H1 (cell line): ENCODE measurements at regions not wholly inside any gene's neighbourhood (a gene's known extent, or its start where the extent isn't known, plus 50 kb on each side); places are given as distances from the start of the nearest gene placed in this dataset.

ENCODE experiments used
- CTCF ChIA-PET: fragments of 300-600 bp; sonication (Branson Sonifier 250); formaldehyde crosslinking; loops from one replicate; lab custom pipeline; 2021; ENCODE audit not compliant: partially characterized antibody; lab: Charles Lee
- POLR2A ChIA-PET: fragments of 300-600 bp; sonication (Branson Sonifier 250); formaldehyde crosslinking; loops from one replicate; lab custom pipeline; 2021; ENCODE audit warnings: inconsistent platforms; ENCODE audit not compliant: partially characterized antibody; lab: Charles Lee
- DNase-seq, 2 experiments: peaks; one replicate each; pipeline versions ENCODE4 v3.0.0 to v3.0.0-alpha.2; 2010 to 2022; ENCODE audit warnings: low spot score in 2 of 2, low read depth in 1 of 2, mixed read lengths in 1 of 2
- FAIRE-seq: peaks from 2 replicates; lab custom pipeline; 2011; peaks lifted over from hg19 to GRCh38; lab: Jason Lieb, UNC
- H2AFZ ChIP-seq: 2 replicates; pipeline ENCODE4 v1.8.1; 2012; ENCODE audit warnings: low read length, inconsistent platforms
- H2AK5ac ChIP-seq: 2 replicates; pipeline ENCODE4 v1.6.1; 2013; ENCODE audit warnings: low read depth, low read length
- H2BK120ac ChIP-seq: replicated peaks from 2 replicates; pipeline ENCODE3; 2013; ENCODE audit warnings: low read depth, low read length, inconsistent platforms
- H2BK12ac ChIP-seq: 2 replicates; pipeline ENCODE4 v1.6.1; 2013; ENCODE audit warnings: low read depth, low read length
- H2BK15ac ChIP-seq: 2 replicates; pipeline ENCODE4 v1.6.1; 2013; ENCODE audit warnings: low read length
- H2BK20ac ChIP-seq: 2 replicates; pipeline ENCODE4 v1.6.1; 2013; ENCODE audit warnings: low read length
- H2BK5ac ChIP-seq: 2 replicates; pipeline ENCODE4 v1.6.1; 2013; ENCODE audit warnings: low read depth, low read length
- H3K14ac ChIP-seq: 2 replicates; pipeline ENCODE4 v1.6.1; 2013; ENCODE audit warnings: inconsistent platforms; ENCODE audit not compliant: insufficient read length
- H3K18ac ChIP-seq: 2 replicates; pipeline ENCODE4 v1.6.1; 2013; ENCODE audit warnings: low read length; ENCODE audit errors: extremely low read depth
- H3K23ac ChIP-seq: 2 replicates; pipeline ENCODE4 v1.6.1; 2013; ENCODE audit warnings: inconsistent platforms; ENCODE audit not compliant: insufficient read length
- H3K23me2 ChIP-seq: 2 replicates; pipeline ENCODE4 v1.6.1; 2013; ENCODE audit warnings: low read depth, low read length
- H3K27ac ChIP-seq: 2 replicates; pipeline ENCODE4 v1.6.1; 2011; ENCODE audit warnings: low read depth, low read length, inconsistent platforms
- H3K27me3 ChIP-seq, 4 experiments: replicated peaks in 1 of 4; 1 replicate in 1 of 4; 2 replicates in 3 of 4; pipeline versions ENCODE4 v1.6.1 to v1.8.1; 2011 to 2013; ENCODE audit warnings: low read length in 3 of 4, mild to moderate bottlenecking in 3 of 4, inconsistent platforms in 2 of 4, mixed read lengths in 2 of 4, moderate library complexity in 1 of 4; ENCODE audit not compliant: control insufficient read depth in 3 of 4, insufficient read depth in 3 of 4; ENCODE audit errors: extremely low read depth in 1 of 4
- H3K36me3 ChIP-seq, 4 experiments: 2 replicates each; pipeline versions ENCODE4 v1.6.1 to v1.8.1; 2011 to 2013; ENCODE audit warnings: mild to moderate bottlenecking in 4 of 4, low read length in 3 of 4, moderate library complexity in 2 of 4, control low read depth in 1 of 4, inconsistent platforms in 1 of 4; ENCODE audit not compliant: insufficient read depth in 4 of 4, control insufficient read depth in 2 of 4
- H3K4ac ChIP-seq: replicated peaks from 2 replicates; pipeline ENCODE3; 2013; ENCODE audit warnings: low read length, low read depth, mixed read lengths, inconsistent platforms; ENCODE audit not compliant: insufficient read length
- H3K4me1 ChIP-seq, 4 experiments: replicated peaks in 1 of 4; 1 replicate in 1 of 4; 2 replicates in 3 of 4; pipeline versions ENCODE4 v1.6.1 to v1.8.1; 2011 to 2013; ENCODE audit warnings: low read length in 3 of 4, inconsistent platforms in 2 of 4, mixed read lengths in 1 of 4; ENCODE audit not compliant: insufficient read depth in 4 of 4, control insufficient read depth in 3 of 4
- H3K4me2 ChIP-seq, 2 experiments: 2 replicates each; pipeline versions ENCODE4 v1.6.1 to v1.8.1; 2011 to 2013; ENCODE audit warnings: low read depth in 2 of 2, low read length in 2 of 2, control low read depth in 1 of 2, inconsistent platforms in 1 of 2, mild to moderate bottlenecking in 1 of 2; ENCODE audit not compliant: insufficient read depth in 1 of 2
- H3K4me3 ChIP-seq, 4 experiments: fragments of 200-600, 300-600 bp in 1 of 4; sonication (generic), shearing (Covaris generic), sonication (Bioruptor Twin) in 1 of 4; 2 replicates each; pipeline versions ENCODE4 v1.5.1 to v1.8.1; 2011 to 2016; ENCODE audit warnings: low read length in 4 of 4, low read depth in 3 of 4, control low read depth in 2 of 4, inconsistent platforms in 2 of 4, mild to moderate bottlenecking in 2 of 4, mixed read lengths in 1 of 4, moderate library complexity in 1 of 4; ENCODE audit not compliant: insufficient read depth in 2 of 4; ENCODE audit errors: extremely low read depth in 1 of 4
- H3K56ac ChIP-seq: replicated peaks from 2 replicates; pipeline ENCODE3; 2013; ENCODE audit warnings: low read depth, mild to moderate bottlenecking, mixed read lengths, low read length, inconsistent platforms; ENCODE audit not compliant: insufficient read length
- H3K79me1 ChIP-seq: 2 replicates; pipeline ENCODE4 v1.6.1; 2013; ENCODE audit warnings: low read depth, low read length, control low read depth
- H3K79me2 ChIP-seq, 2 experiments: 2 replicates each; pipeline versions ENCODE4 v1.6.1 to v1.8.1; 2012 to 2013; ENCODE audit warnings: low read length in 2 of 2, mild to moderate bottlenecking in 2 of 2, inconsistent platforms in 1 of 2; ENCODE audit not compliant: insufficient read depth in 2 of 2, control insufficient read depth in 1 of 2
- H3K9ac ChIP-seq, 4 experiments: replicated peaks in 1 of 4; 1 replicate in 1 of 4; 2 replicates in 3 of 4; pipeline versions ENCODE4 v1.6.1 to v1.8.1; 2011 to 2013; ENCODE audit warnings: low read depth in 3 of 4, low read length in 3 of 4, control low read depth in 2 of 4, mild to moderate bottlenecking in 2 of 4, moderate library complexity in 2 of 4, inconsistent platforms in 1 of 4; ENCODE audit errors: extremely low read depth in 1 of 4
- H3K9me3 ChIP-seq, 2 experiments: 2 replicates each; pipeline versions ENCODE4 v1.6.1 to v1.8.1; 2012 to 2013; ENCODE audit warnings: mild to moderate bottlenecking in 2 of 2, moderate library complexity in 2 of 2, control low read depth in 1 of 2, inconsistent platforms in 1 of 2, low read depth in 1 of 2, low read length in 1 of 2, mixed read lengths in 1 of 2; ENCODE audit not compliant: insufficient read depth in 2 of 2
- H4K20me1 ChIP-seq, 2 experiments: replicated peaks in 1 of 2; 2 replicates each; pipeline versions ENCODE3 to v1.8.1; 2011 to 2013; ENCODE audit warnings: inconsistent platforms in 2 of 2, low read length in 2 of 2, mild to moderate bottlenecking in 1 of 2; ENCODE audit not compliant: insufficient read depth in 2 of 2, control insufficient read depth in 1 of 2
- H4K5ac ChIP-seq: 2 replicates; pipeline ENCODE4 v1.6.1; 2013; ENCODE audit warnings: low read length, low read depth, mixed read lengths, inconsistent platforms; ENCODE audit not compliant: insufficient read length
- H4K8ac ChIP-seq: 2 replicates; pipeline ENCODE4 v1.8.0; 2013; ENCODE audit warnings: mild to moderate bottlenecking, moderate library complexity, low read length, inconsistent platforms; ENCODE audit not compliant: insufficient read depth; ENCODE audit errors: extremely low read depth
- H4K91ac ChIP-seq: replicated peaks from 2 replicates; pipeline ENCODE3; 2013; ENCODE audit warnings: low read length, mixed read lengths, inconsistent platforms; ENCODE audit not compliant: insufficient read length
- EGR1 ChIP-seq: IDR thresholded peaks from 2 replicates; pipeline ENCODE4 v1.6.1; 2011; ENCODE audit warnings: low read depth, low read length, borderline replicate concordance
- MAFK ChIP-seq: IDR thresholded peaks from 2 replicates; pipeline ENCODE4 v1.6.1; 2012; ENCODE audit warnings: low read depth, mild to moderate bottlenecking, improper control_type of control experiment, low read length
- POLR2A ChIP-seq, 2 experiments: IDR thresholded peaks; 1 replicate in 1 of 2; 2 replicates in 1 of 2; pipeline ENCODE4 v1.6.1; 2011; ENCODE audit warnings: low read depth in 2 of 2, low read length in 2 of 2, mild to moderate bottlenecking in 2 of 2; ENCODE audit errors: control extremely low read depth in 1 of 2
- RFX5 ChIP-seq: IDR thresholded peaks from 2 replicates; pipeline ENCODE4 v1.6.1; 2011; ENCODE audit warnings: low read depth, low read length, improper control_type of control experiment, borderline replicate concordance
- WGBS, 2 experiments: shearing (Covaris generic) in 1 of 2; methylation state at CpG; one replicate each; pipeline versions ENCODE4 v1.1.6 to v1.1.7; 2013 to 2015; ENCODE audit warnings: low lambda C conversion rate in 2 of 2, mixed read lengths in 2 of 2, inconsistent platforms in 1 of 2, low coverage in 1 of 2, missing lambda C conversion rate in 1 of 2; ENCODE audit not compliant: insufficient replicate concordance in 2 of 2, insufficient coverage in 1 of 2, insufficient read length in 1 of 2; ENCODE audit errors: extremely low coverage in 1 of 2, missing lambda C conversion rate in 1 of 2; 5-methylcytosine and 5-hydroxymethylcytosine counted together

GRCh38 chr6:21486115-21486514 lies 107.4 kb upstream of the SOX4 start:
- Histone ChIP-seq H3K4me1 (no peaks in the 10 kb centered on the region), H4K5ac (no peak overlapping the region), H2BK12ac (no peak overlapping the region), H3K79me1 (no peaks in the 10 kb centered on the region), H3K18ac (no peak overlapping the region), H3K9ac (no peak overlapping the region), H4K8ac (no peak overlapping the region), H3K14ac (no peak overlapping the region), H3K27me3 (no peaks in the 10 kb centered on the region), H3K27ac (no peak overlapping the region), H3K4me3 (no peak overlapping the region), H2AFZ (no peak overlapping the region), H2BK20ac (no peak overlapping the region), H3K23me2 (no peaks in the 10 kb centered on the region), H2AK5ac (no peak overlapping the region), H3K4ac (no peak overlapping the region), H2BK15ac (no peak overlapping the region), H3K56ac (no peak overlapping the region), H4K20me1 (no peaks in the 10 kb centered on the region), H3K9me3 (no peaks in the 10 kb centered on the region), H3K4me2 (no peak overlapping the region), H2BK5ac (no peak overlapping the region), H3K36me3 (no peaks in the 10 kb centered on the region), H3K79me2 (no peaks in the 10 kb centered on the region), H2BK120ac (no peak overlapping the region), H4K91ac (no peak overlapping the region), H3K23ac (no peak overlapping the region)
- WGBS, 2 experiments: 88% methylated on average over 4 of the region's 4 CpGs; no CpG with 5 or more reads in 1 of the 2 experiments
- FAIRE-seq (no peak), DNase-seq (no peak)
- ChIA-PET POLR2A (no interaction called here), CTCF (interaction anchor here (1.7 kb wide), 1 partner anchor 11 kb away, joined by 3 read pairs; no protein-coding TSS in a partner anchor)
- TF ChIP-seq POLR2A (IDR thresholded peaks at IDR 0.05; ENCODE audit: control extremely low read depth in 1 of 2, low read depth in 2 of 2, low read length in 2 of 2) (no peak), MAFK (no peak), EGR1 (no peak), RFX5 (no peak)
